ENCODE measurements at regions not wholly inside any gene's neighbourhood (a gene's known extent, or its start where the extent isn't known, plus 50 kb on each side); places are given as distances from the start of the nearest gene placed in this dataset.

GRCh38 chr6:43926634-43927531 lies 156.9 kb downstream of the VEGFA start:
- H2AFZ ChIP-seq (ENCODE audit: low read depth, low read length), result peak overlapping the region; percentile 29
- TSS peak; percentile 91 for BruUV-seq (replicated peaks)
- peaks cover 31 to 33% of the 10 kb centered on the region in 2 experiments for H3K4me1 ChIP-seq (replicated peaks in 1 of 2; ENCODE audit: control insufficient read depth in 2 of 2, insufficient read depth in 2 of 2, low read length in 2 of 2)
- H3K27me3 ChIP-seq (ENCODE audit: control insufficient read depth in 2 of 2, insufficient read depth in 2 of 2, low read length in 2 of 2), result no peaks in the 10 kb centered on the region
- peak overlapping the region; percentile 93 for H3K27ac ChIP-seq (ENCODE audit: extremely low read depth, low read depth, low read length)
- H3K36me3 ChIP-seq (ENCODE audit: control insufficient read depth, insufficient read depth, low read length), result no peaks in the 10 kb centered on the region
- H3K9me3 ChIP-seq (replicated peaks; ENCODE audit: control insufficient read depth, insufficient read depth, low read depth, low read length), result no peaks in the 10 kb centered on the region
- ATAC-seq, result peak; percentile 92
- peak; percentile 99 for FAIRE-seq
- intact Hi-C loops (cut with micrococcal nuclease) (loop anchor here (1.0 to 5.0 kb wide), 4 partner anchors 20 to 147 kb away; no protein-coding TSS in a partner anchor), in situ Hi-C loops (cut with MboI) (no loop called here)
- H3K9me1 ChIP-seq (ENCODE audit: control insufficient read depth, insufficient read depth, low read length), result no peaks in the 10 kb centered on the region
- DNase-seq (ENCODE audit: extremely low read depth in 1 of 4, low spot score in 3 of 4), result peak; percentile 84 to 95 (median 88)
- 17% methylated on average over 17 of the region's 17 CpGs for WGBS (ENCODE audit: insufficient coverage, low coverage, missing lambda C conversion rate)
- peak overlapping the region; percentile 68 for H3K4me2 ChIP-seq (ENCODE audit: insufficient read depth, low read length)
- ChIA-PET CTCF (ENCODE audit: low intra/inter-chr PET ratio) (no interaction called here), POLR2A (interaction anchor here (0.6 to 6.9 kb wide), 6 partner anchors 10 to 300 kb away, joined by 3 to 102 read pairs (median 3); partner anchors contain the start of gene VEGFA)
- H3K9ac ChIP-seq (ENCODE audit: insufficient read depth in 1 of 2, low read depth in 2 of 2, low read length in 2 of 2), result peak overlapping the region; percentile 58 to 81; a peak in 3 of 4 replicates
- H3K4me3 ChIP-seq, result no peak overlapping the region
- no peaks in the 10 kb centered on the region for H3K79me2 ChIP-seq (ENCODE audit: control insufficient read depth, insufficient read depth, low read length)
- H4K20me1 ChIP-seq (replicated peaks; ENCODE audit: control insufficient read depth, insufficient read depth, low read length), result no peaks in the 10 kb centered on the region
- TF ChIP-seq ZNF384 (IDR thresholded peaks at IDR 0.05; ENCODE audit: low read depth, low read length) (peak; percentile 98), ZNF75A (CRISPR knock-in tag; IDR thresholded peaks at IDR 0.05) (0 out of 2 replicates have a peak, but pooled peaks have one; percentile 35), FOXM1 (IDR thresholded peaks at IDR 0.05; ENCODE audit: low read depth) (peak; percentile 49; the same call in 1 of the 2 replicates), FOXM1 (CRISPR knock-in tag; IDR thresholded peaks at IDR 0.05; ENCODE audit: low read depth) (no peak), POLR2A (conservative IDR thresholded peaks at IDR 0.05) (no peak), KDM1A (IDR thresholded peaks at IDR 0.05) (no peak; a peak in 1 of 4 replicates), GTF2E2 (tag; IDR thresholded peaks at IDR 0.05) (peak; percentile 97), NCOA6 (IDR thresholded peaks at IDR 0.05) (no peak), DMBX1 (CRISPR knock-in tag; IDR thresholded peaks at IDR 0.05; ENCODE audit: borderline replicate concordance) (peak; percentile 96; the same call in 1 of the 2 replicates), KLF10 (CRISPR knock-in tag; IDR thresholded peaks at IDR 0.05) (no peak)
- TF ChIP-seq, protein P1, sequence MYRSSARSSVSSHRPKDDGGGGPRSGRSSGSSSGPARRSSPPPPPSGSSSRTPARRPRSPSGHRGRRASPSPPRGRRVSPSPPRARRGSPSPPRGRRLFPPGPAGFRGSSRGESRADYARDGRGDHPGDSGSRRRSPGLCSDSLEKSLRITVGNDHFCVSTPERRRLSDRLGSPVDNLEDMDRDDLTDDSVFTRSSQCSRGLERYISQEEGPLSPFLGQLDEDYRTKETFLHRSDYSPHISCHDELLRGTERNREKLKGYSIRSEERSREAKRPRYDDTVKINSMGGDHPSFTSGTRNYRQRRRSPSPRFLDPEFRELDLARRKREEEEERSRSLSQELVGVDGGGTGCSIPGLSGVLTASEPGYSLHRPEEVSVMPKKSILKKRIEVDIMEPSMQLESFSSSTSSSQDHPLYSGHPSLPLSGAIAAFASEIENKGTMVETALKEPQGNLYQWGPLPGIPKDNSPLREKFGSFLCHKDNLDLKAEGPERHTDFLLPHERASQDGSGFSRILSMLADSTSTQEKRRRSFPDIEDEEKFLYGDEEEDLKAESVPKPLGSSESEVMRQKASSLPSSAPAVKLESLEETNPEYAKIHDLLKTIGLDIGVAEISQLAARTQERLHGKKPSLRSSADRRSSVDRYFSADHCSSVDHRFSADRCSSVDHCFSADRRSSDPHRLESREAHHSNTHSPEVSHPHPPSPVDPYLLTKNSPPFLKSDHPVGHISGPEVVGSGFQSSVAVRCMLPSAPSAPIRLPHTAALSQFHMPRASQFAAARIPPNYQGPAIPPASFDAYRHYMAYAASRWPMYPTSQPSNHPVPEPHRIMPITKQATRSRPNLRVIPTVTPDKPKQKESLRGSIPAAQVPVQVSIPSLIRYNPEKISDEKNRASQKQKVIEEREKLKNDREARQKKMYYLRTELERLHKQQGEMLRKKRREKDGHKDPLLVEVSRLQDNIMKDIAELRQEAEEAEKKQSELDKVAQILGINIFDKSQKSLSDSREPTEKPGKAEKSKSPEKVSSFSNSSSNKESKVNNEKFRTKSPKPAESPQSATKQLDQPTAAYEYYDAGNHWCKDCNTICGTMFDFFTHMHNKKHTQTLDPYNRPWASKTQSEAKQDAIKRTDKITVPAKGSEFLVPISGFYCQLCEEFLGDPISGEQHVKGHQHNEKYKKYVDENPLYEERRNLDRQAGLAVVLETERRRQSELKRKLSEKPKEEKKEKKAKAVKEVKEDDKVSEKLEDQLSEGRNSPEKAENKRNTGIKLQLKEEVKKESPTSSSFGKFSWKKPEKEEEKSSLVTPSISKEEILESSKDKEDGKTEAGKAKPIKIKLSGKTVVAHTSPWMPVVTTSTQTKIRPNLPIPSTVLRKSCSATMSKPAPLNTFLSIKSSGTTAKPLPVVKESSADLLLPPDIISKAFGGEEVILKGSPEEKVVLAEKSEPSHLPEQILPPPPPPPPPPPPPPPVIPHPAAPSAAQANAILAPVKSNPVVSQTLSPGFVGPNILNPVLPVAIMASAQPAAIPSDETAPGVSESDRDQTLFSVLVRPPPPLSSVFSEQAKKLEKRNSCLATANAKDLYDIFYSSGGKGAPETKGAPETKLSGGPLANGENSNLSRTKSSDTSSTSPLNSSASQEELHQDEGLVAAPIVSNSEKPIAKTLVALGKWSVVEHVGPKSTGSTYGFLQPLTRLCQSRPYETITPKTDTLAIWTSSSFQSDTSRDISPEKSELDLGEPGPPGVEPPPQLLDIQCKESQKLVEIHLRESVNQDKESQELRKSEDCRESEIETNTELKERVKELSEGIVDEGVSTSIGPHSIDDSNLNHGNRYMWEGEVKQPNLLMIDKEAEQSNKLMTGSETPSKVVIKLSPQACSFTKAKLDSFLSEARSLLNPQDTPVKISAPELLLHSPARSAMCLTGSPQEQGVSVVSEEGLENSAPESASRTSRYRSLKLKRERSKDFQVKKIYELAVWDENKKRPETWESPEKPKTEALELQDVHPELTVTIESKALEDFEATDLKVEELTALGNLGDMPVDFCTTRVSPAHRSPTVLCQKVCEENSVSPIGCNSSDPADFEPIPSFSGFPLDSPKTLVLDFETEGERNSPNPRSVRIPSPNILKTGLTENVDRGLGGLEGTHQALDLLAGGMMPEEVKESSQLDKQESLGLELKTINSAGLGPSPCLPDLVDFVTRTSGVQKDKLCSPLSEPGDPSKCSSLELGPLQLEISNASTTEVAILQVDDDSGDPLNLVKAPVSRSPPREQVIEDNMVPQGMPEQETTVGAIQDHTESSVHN (IDR thresholded peaks at IDR 0.05; ENCODE audit: borderline replicate concordance in 1 of 2, low read depth in 1 of 2), result peak in 1 of 2 experiments; percentile 92; a peak in 2 of 4 replicates
- TF ChIP-seq, protein P2, sequence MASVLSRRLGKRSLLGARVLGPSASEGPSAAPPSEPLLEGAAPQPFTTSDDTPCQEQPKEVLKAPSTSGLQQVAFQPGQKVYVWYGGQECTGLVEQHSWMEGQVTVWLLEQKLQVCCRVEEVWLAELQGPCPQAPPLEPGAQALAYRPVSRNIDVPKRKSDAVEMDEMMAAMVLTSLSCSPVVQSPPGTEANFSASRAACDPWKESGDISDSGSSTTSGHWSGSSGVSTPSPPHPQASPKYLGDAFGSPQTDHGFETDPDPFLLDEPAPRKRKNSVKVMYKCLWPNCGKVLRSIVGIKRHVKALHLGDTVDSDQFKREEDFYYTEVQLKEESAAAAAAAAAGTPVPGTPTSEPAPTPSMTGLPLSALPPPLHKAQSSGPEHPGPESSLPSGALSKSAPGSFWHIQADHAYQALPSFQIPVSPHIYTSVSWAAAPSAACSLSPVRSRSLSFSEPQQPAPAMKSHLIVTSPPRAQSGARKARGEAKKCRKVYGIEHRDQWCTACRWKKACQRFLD (CRISPR knock-in tag; IDR thresholded peaks at IDR 0.05), result peak; percentile 93

All from K562 (cell line).